GM12873 (cell line): ENCODE measurements at regions not wholly inside any gene's neighbourhood (a gene's known extent, or its start where the extent isn't known, plus 50 kb on each side); places are given as distances from the start of the nearest gene placed in this dataset.

ENCODE experiments used
- TF ChIP-seq, protein P1 (sequence below): IDR thresholded peaks from 2 replicates; pipeline ENCODE4 v1.5.1; 2012; ENCODE audit warnings: low read depth, mild to moderate bottlenecking, moderate library complexity, low read length, control low read depth; ENCODE audit not compliant: insufficient read depth; ENCODE audit errors: missing control alignments

DNA sequence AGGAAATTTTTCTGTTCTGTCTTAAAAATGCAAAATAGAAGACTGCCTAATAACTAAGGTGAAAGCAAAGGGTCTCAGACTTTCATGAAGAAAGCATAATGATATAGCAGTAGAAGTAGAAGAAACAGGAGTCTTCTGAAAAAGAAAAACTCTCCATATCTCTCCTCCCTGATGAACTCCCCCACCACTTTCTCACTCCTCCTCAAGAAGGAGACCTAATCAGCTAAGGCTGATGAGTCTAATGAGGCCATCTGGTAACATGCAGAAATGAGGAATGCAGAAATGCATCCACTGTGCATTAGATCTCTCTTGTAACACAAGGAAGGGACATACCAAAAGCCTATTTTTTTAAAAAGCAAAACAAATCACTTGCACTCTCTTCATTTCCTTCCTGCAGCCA is 273.7 kb upstream of the UBE2E3 start:
- TF ChIP-seq, protein P1, sequence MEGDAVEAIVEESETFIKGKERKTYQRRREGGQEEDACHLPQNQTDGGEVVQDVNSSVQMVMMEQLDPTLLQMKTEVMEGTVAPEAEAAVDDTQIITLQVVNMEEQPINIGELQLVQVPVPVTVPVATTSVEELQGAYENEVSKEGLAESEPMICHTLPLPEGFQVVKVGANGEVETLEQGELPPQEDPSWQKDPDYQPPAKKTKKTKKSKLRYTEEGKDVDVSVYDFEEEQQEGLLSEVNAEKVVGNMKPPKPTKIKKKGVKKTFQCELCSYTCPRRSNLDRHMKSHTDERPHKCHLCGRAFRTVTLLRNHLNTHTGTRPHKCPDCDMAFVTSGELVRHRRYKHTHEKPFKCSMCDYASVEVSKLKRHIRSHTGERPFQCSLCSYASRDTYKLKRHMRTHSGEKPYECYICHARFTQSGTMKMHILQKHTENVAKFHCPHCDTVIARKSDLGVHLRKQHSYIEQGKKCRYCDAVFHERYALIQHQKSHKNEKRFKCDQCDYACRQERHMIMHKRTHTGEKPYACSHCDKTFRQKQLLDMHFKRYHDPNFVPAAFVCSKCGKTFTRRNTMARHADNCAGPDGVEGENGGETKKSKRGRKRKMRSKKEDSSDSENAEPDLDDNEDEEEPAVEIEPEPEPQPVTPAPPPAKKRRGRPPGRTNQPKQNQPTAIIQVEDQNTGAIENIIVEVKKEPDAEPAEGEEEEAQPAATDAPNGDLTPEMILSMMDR, result no peak

DNA sequence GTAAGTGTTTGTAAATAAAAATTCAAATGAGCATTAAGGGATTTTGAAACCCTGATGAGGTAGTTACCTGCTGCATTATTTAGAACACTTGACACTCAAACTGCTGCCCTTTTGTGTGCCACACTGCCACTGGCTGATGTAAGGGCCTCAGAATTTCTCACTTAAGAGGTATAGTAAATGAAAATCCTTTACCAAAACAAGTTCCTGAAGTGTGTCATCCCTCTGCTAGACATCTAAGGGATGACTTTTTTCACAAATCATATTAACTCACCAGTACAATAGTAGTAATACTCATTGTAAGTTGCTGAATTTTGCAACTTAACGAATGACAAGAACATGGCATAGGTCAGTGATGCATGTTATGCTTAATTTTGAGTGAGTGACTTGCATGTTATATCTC is 274.9 kb upstream of the UBE2E3 start:
- TF ChIP-seq, protein P1, result no peak

DNA sequence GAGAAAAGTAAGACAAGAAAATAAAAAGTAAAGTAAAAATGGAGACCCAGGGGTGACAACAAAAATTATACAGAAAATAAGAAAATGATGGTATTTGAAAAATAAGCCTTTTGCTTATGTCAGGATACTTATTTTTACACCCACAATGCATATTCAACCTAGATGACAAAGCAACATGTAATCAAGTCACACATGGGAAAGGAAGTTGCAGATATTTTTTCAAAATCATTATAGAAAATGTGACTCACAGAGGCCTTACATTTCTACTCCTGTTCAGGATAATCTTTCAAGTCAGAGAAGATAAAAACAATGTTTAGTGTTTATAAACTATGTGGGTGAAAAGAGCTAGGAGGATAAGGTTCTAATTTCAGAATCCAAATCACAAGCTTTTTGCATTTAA is 275.3 kb upstream of the UBE2E3 start:
- TF ChIP-seq, protein P1, result no peak

DNA sequence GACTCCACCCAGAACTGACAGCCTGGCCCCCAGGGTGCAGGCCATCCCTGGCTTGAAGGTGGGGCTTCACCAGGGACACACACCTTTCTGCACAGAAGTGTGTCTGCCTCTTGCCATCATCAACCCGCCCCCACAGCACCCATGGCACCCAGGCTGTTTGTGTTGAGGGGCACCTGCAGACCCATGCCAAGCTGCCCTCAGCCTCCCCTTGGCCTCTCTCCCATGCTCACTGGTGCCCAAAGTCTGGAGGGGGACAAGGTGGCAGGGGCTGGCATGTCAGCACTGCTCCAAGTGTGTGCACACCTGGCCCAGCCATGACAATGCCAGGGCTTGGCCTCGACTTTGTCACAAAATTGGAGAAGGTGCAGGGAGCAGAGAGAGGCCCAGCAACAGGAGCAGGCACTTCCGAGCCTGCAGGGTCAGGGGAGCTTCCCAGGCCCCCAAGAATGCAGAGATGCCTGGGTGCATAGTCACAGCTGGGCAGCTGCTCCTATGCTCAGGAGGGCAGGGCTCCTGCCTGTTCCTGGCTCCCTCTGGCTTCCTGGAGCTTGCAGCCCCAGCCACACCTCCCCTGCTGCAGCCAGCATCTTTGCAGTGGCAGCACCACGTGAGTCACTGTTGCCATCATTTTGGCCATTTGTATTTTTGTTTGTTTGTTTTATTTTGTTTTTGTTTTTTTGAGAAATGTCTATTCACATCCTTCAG is 280.6 kb upstream of the UBE2E3 start:
- TF ChIP-seq, protein P1, result no peak

DNA sequence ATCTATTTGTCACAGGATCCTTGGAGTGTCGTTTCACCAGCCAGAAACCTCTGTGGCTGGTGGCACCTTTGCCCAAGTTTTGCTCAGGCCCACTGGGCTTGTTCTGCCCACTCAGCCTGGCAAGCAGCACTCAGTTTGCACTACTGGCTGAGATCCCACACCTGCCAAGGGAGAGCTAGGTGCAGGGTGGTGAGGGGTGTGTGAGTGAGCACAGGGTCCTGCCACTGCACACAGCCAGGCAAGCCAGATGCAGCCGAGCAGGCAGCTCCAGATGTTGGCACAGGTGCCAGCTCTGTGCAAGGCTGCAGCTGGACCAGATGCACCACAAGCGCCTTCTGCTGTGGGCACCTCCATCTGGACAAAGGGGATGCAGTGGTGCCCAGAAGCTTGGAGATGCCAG is 281.7 kb upstream of the UBE2E3 start:
- TF ChIP-seq, protein P1, result no peak

DNA sequence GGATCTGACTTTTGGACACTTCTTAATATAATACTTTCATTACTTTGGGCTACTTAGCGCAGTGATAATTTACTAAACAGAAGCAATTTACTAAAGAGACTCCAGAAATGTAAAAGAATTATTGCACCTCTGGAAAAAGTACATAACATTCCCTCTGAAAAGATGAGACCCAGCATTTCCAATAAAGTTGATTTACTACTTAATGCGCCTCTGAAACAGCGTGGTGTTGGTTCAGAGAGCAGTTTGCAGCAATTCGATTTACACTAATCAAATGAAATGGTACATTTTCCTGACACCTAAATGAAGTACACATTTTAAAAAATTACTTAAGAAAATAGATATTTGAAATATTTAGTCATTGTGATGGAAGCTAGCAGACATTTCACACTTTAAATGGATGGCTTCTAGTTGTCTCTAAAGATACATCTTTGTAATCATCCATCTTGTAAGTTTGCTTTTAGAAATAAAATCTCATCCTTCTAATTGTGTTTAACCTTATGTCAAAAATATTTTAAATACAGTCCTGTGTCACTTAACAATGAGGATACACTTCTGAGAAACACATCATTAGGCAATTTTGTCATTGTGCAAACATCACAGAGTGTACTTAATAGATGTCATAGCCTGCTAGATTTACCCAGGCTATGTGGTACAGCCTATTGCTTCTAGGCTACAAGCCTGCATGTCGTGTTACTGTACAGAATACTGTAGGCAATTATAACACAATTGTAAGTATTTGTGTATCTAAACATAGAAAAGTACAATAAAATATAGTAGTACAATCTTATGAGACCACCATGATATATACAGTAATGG is 284.6 kb upstream of the UBE2E3 start:
- TF ChIP-seq, protein P1, result no peak

DNA sequence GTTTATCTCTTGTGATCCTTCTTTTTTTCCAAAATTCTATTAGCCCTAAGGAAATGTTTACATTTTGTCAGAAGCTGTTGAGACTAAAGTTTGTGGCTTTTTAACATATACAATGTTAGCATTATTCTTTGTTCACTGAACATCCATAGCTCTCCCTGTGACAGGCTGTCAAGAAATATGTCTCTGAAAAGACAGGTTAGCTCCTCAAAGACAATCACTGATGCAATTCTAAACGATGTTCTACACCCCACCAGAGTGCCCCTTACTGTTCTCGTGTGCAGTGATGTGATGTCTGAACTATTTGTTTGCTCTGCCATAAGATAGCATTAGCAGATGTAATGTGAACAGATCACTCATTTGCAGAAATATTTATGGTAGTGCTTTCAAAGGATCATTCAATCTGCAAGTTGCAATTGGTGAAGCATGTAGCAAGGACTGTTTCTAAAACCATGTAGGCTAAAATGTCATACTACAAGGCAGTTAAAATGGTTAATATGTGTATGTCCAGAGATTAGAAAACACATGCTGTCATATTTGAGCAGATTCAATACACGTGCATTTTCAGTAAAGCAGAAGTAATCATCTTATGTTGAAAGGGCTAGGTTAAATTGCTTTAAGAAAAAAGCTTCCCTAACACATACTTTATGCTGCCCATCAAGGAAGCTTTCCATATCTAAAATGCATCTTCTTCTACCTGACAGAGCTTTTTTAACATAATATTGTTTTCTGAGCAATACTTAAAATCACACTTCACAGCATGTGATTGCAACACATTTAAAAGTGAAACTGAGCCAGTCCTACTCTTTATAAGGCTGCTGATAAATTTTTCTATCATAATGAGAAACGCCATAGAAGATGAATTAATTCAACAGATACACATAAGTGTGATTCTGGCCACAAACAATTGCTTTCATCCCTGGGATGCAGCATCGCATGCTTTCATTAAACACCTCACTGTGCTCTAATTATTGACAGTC is 285.7 kb upstream of the UBE2E3 start:
- TF ChIP-seq, protein P1, result no peak
